ENCODE measurements at regions not wholly inside any gene's neighbourhood (a gene's known extent, or its start where the extent isn't known, plus 50 kb on each side); places are given as distances from the start of the nearest gene placed in this dataset.
"Not testable (repeated sequence)": the region's sequence is repeated elsewhere in the genome, so short reads cannot be mapped to it uniquely, and the experiment has no call there.

DNA sequence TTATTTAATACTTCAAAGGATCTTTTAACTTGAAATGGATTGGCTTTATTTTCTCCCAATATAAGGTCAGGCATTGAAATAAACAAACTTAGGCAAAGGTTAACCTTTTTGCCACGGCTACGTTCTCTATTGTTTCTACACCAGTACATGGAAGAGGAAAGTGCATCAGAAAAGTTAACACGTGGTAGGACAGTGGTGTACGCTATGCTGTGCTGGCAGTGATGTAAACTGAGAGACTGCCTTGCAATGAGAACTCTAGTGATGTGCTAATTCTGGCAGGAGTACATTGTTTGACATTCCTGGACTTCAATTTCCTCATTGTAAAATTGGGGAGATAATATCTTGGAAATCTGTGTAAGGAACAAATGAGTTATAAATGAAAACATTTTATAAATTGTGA, 208.2 kb downstream of the TMA16 start:
- no peaks in the 10 kb centered on the region for H3K4me1 ChIP-seq
- 60 to 61% methylated on average over 4 of the region's 4 CpGs for WGBS, 2 donors
- no peak overlapping the region for H3K4me3 ChIP-seq
- no peak overlapping the region for H3K27ac ChIP-seq
- no peaks in the 10 kb centered on the region for H3K9me3 ChIP-seq
- TF ChIP-seq, protein P1, sequence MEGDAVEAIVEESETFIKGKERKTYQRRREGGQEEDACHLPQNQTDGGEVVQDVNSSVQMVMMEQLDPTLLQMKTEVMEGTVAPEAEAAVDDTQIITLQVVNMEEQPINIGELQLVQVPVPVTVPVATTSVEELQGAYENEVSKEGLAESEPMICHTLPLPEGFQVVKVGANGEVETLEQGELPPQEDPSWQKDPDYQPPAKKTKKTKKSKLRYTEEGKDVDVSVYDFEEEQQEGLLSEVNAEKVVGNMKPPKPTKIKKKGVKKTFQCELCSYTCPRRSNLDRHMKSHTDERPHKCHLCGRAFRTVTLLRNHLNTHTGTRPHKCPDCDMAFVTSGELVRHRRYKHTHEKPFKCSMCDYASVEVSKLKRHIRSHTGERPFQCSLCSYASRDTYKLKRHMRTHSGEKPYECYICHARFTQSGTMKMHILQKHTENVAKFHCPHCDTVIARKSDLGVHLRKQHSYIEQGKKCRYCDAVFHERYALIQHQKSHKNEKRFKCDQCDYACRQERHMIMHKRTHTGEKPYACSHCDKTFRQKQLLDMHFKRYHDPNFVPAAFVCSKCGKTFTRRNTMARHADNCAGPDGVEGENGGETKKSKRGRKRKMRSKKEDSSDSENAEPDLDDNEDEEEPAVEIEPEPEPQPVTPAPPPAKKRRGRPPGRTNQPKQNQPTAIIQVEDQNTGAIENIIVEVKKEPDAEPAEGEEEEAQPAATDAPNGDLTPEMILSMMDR (IDR thresholded peaks at IDR 0.05), result no peak
- DNase-seq (no peak), ATAC-seq (no peak)
- intact Hi-C loops (cut with DNase I), result no loop called here
- H3K27me3 ChIP-seq, result no peaks in the 10 kb centered on the region
- H3K36me3 ChIP-seq, result no peaks in the 10 kb centered on the region

GRCh38 chr4:163703251-163703650, 208.8 kb downstream of the TMA16 start:
- no peaks in the 10 kb centered on the region for H3K36me3 ChIP-seq
- WGBS, 2 donors, result 29 to 37% methylated on average over 1 of the region's 1 CpG
- ATAC-seq (no peak), DNase-seq (no peak)
- no peaks in the 10 kb centered on the region for H3K9me3 ChIP-seq
- no peaks in the 10 kb centered on the region for H3K27me3 ChIP-seq
- H3K4me1 ChIP-seq, result no peaks in the 10 kb centered on the region
- TF ChIP-seq, protein P1 (IDR thresholded peaks at IDR 0.05), result no peak
- H3K27ac ChIP-seq, result no peak overlapping the region
- H3K4me3 ChIP-seq, result no peak overlapping the region
- intact Hi-C loops (cut with DNase I), result no loop called here

- H3K9me3 ChIP-seq, result no peaks in the 10 kb centered on the region
- intact Hi-C loops (cut with DNase I), result no loop called here
- ATAC-seq, result no peak
Observed at GRCh38 chr4:163707873-163708272, 213.4 kb downstream of the TMA16 start.

DNA sequence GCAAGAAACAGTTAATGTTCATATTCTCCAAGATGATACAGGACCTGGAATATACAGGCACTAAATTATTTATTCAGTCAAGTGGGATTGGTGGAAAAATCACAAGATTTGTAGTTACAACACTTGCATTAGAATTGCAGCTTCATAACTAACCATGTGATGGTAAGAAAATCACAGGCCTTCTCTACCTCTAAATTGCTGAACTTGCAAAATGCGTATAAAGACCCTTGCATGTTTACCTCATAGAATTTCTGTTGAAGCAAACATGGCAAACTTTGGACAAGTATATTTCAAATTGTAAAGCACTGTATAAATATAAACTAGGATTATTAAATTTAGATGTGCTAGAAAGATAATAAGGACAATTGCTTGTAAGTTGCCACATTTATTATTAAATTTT, 215.1 kb downstream of the TMA16 start:
- WGBS, 2 donors, result 95 to 97% methylated on average over 1 of the region's 1 CpG
- Histone ChIP-seq H3K4me1 (no peaks in the 10 kb centered on the region), H3K36me3 (no peaks in the 10 kb centered on the region), H3K27ac (no peak overlapping the region), H3K4me3 (no peak overlapping the region), H3K9me3 (no peaks in the 10 kb centered on the region), H3K27me3 (no peaks in the 10 kb centered on the region)
- no peak for ATAC-seq
- intact Hi-C loops (cut with DNase I), result no loop called here
- no peak for DNase-seq
- TF ChIP-seq, protein P1 (IDR thresholded peaks at IDR 0.05), result no peak

More at GRCh38 chr4:163707873-163708272, 213.4 kb downstream of the TMA16 start:
- no peaks in the 10 kb centered on the region for H3K27me3 ChIP-seq
- no peak overlapping the region for H3K27ac ChIP-seq
- no peaks in the 10 kb centered on the region for H3K4me1 ChIP-seq
- no peaks in the 10 kb centered on the region for H3K36me3 ChIP-seq
- H3K4me3 ChIP-seq, result no peak overlapping the region
- TF ChIP-seq, protein P1 (IDR thresholded peaks at IDR 0.05), result no peak
- no peak for DNase-seq

DNA sequence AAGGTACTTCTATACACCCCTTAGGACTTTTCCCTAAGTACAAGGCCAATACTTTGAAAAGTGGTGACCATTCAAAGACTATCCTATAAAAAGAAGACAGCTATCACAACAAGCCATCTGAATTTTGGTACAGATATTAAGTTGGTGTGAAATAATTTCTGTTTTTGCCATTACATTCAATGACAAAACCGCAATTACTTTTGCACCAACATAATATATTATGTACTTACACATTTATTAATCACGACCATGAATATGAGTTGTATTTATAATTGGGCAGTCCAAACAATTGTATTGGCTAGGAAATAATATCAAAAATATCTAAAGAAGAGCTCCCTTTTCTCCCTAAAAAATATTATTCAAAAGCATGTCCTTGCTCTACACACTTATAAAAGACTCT, 215.7 kb downstream of the TMA16 start:
- H3K36me3 ChIP-seq, result no peaks in the 10 kb centered on the region
- TF ChIP-seq, protein P1 (IDR thresholded peaks at IDR 0.05), result no peak
- no peaks in the 10 kb centered on the region for H3K27me3 ChIP-seq
- WGBS, 2 donors, result 64 to 81% methylated on average over 2 of the region's 2 CpGs
- H3K9me3 ChIP-seq, result no peaks in the 10 kb centered on the region
- H3K4me3 ChIP-seq, result no peak overlapping the region
- no peak overlapping the region for H3K27ac ChIP-seq
- intact Hi-C loops (cut with DNase I), result no loop called here
- ATAC-seq (no peak), DNase-seq (no peak)
- no peaks in the 10 kb centered on the region for H3K4me1 ChIP-seq

DNA sequence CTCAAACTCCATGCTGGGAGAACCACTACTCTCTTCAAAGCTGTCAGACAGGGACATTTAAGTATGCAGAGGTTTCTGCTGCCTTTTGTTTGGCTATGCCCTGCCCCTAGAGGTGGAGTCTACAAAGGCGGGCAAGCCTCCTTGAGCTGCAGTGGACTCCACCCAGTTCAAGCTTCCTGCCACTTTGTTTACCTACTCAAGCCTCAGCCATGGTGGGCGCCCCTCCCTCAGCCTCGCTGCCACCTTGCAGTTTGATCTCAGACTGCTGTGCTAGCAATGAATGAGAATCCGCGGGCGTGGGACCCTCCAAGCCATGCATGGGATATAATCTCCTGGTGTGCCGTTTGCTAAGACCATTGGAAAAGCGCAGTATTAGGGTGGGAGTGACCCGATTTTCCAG, 230.0 kb downstream of the TMA16 start:
- intact Hi-C loops (cut with DNase I), result not testable (repeated sequence)

More for the DNA sequence above, 230.0 kb downstream of the TMA16 start:
- not testable (repeated sequence) for ATAC-seq, H3K36me3 ChIP-seq, H3K27ac ChIP-seq, DNase-seq, H3K27me3 ChIP-seq, H3K4me1 ChIP-seq, H3K4me3 ChIP-seq
- H3K9me3 ChIP-seq, result peaks cover 0 to 44% (median 0%) of the 10 kb centered on the region in 11 donors
- WGBS, 2 donors, result 90 to 92% methylated on average over 8 of the region's 9 CpGs
